ENCODE measurements at regions not wholly inside any gene's neighbourhood (a gene's known extent, or its start where the extent isn't known, plus 50 kb on each side); places are given as distances from the start of the nearest gene placed in this dataset.

DNA sequence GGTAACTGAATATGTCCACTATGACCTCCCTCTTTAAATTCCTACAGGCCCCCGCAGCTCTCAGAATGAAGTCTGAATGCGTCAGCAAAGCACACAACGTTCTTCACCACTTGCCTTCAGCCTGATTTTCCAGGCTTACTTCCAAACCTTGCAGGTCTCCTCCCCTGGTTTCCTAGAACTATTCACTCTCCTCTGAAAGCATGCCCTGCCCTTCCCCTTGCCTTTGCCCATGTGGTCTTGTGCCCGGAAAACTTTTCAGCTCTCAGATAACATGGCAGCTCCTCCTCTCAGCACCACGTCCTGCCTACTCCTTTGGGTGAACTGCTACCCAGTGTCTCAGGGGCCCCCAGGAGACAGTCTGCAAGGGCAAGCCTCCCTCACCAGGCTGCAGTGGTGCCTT is 268.5 kb upstream of the LDB2 start:
- no peak for TF ChIP-seq POLR2A (IDR thresholded peaks at IDR 0.05; ENCODE audit: low read length)
- TF ChIP-seq GATA1 (IDR thresholded peaks at IDR 0.05; ENCODE audit: low read depth, low read length), result no peak

Measured in erythroblast (primary cell).